ENCODE measurements at regions not wholly inside any gene's neighbourhood (a gene's known extent, or its start where the extent isn't known, plus 50 kb on each side); places are given as distances from the start of the nearest gene placed in this dataset.

GRCh38 chr2:15777795-15778371 is 162.5 kb upstream of the MYCN start:
- DNase-seq (ENCODE audit: low read depth), result no peak
- no peak overlapping the region for H3K4me3 ChIP-seq (ENCODE audit: control insufficient read depth, low read depth, low read length)
- TF ChIP-seq CTCF (IDR thresholded peaks at IDR 0.05; ENCODE audit: control insufficient read depth, insufficient read depth, low read depth, low read length, missing control alignments), result no peak

GRCh38 chr2:15778529-15779219 is 161.7 kb upstream of the MYCN start:
- no peak overlapping the region for H3K4me3 ChIP-seq (ENCODE audit: control insufficient read depth, low read depth, low read length)
- TF ChIP-seq CTCF (IDR thresholded peaks at IDR 0.05; ENCODE audit: control insufficient read depth, insufficient read depth, low read depth, low read length, missing control alignments), result no peak
- no peak for DNase-seq (ENCODE audit: low read depth)

- no peak overlapping the region for H3K4me3 ChIP-seq (ENCODE audit: control insufficient read depth, low read depth, low read length)
- no peak for TF ChIP-seq CTCF (IDR thresholded peaks at IDR 0.05; ENCODE audit: control insufficient read depth, insufficient read depth, low read depth, low read length, missing control alignments)
- DNase-seq (ENCODE audit: low read depth), result no peak
Measured at GRCh38 chr2:15779381-15780041, 160.8 kb upstream of the MYCN start.

- DNase-seq (ENCODE audit: low read depth), result no peak
- no peak for TF ChIP-seq CTCF (IDR thresholded peaks at IDR 0.05; ENCODE audit: control insufficient read depth, insufficient read depth, low read depth, low read length, missing control alignments)
- H3K4me3 ChIP-seq (ENCODE audit: control insufficient read depth, low read depth, low read length), result no peak overlapping the region
Measured at GRCh38 chr2:15780234-15780633, 160.1 kb upstream of the MYCN start.

GRCh38 chr2:15780912-15781574 is 159.3 kb upstream of the MYCN start:
- no peak overlapping the region for H3K4me3 ChIP-seq (ENCODE audit: control insufficient read depth, low read depth, low read length)
- no peak for TF ChIP-seq CTCF (IDR thresholded peaks at IDR 0.05; ENCODE audit: control insufficient read depth, insufficient read depth, low read depth, low read length, missing control alignments)
- no peak for DNase-seq (ENCODE audit: low read depth)

GRCh38 chr2:15782009-15782751 is 158.2 kb upstream of the MYCN start:
- TF ChIP-seq CTCF (IDR thresholded peaks at IDR 0.05; ENCODE audit: control insufficient read depth, insufficient read depth, low read depth, low read length, missing control alignments), result no peak
- no peak for DNase-seq (ENCODE audit: low read depth)
- no peak overlapping the region for H3K4me3 ChIP-seq (ENCODE audit: control insufficient read depth, low read depth, low read length)

Data from AG09309 (cell line).